GM12864 (cell line): ENCODE measurements at regions not wholly inside any gene's neighbourhood (a gene's known extent, or its start where the extent isn't known, plus 50 kb on each side); places are given as distances from the start of the nearest gene placed in this dataset.

Source experiments
- DNase-seq: peaks from one replicate; pipeline ENCODE4 v3.0.0-alpha.2; 2011; ENCODE audit warnings: low read depth
- H3K4me3 ChIP-seq: 2 replicates; pipeline ENCODE4 v1.5.1; 2011; ENCODE audit warnings: mild to moderate bottlenecking, low read depth, low read length, control low read depth
- CTCF ChIP-seq: IDR thresholded peaks from 2 replicates; pipeline ENCODE4 v1.5.1; 2011; ENCODE audit warnings: low read depth, mild to moderate bottlenecking, moderate library complexity, low read length, control low read depth, inconsistent platforms; ENCODE audit errors: missing control alignments

DNA sequence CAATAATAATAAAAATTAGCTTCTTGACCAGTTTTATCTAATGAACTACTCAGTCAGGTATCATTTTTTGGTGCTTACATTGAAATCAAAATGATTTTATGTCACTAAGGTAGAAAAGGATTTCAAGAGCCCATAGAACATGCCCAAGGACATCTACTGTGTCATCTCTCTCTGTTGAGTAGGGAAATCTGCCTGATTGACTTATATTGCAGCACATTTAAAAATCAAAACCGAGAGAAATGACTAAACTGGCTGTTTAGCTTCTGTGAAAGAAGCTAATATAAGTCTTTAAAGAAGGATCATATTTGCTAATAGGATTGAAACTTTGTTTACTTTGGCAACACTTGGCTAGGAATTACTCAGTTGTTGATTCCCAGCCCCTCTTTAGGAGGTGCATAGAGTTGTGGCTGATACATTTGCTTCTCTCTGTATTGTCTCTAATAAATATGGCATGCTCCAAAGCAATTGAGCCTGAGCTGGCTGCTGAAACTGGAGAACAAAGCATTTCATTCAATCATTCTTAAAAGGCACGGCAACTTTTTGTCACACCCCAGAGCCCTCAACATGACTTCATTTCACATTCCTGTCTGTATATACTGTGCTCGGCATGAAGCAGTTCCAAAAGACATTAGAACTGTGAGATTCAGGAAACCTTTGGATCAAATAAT lies 1096.9 kb upstream of the POT1 start:
- H3K4me3 ChIP-seq: no peak overlapping the region
- TF ChIP-seq CTCF: no peak
- no peak for DNase-seq

DNA sequence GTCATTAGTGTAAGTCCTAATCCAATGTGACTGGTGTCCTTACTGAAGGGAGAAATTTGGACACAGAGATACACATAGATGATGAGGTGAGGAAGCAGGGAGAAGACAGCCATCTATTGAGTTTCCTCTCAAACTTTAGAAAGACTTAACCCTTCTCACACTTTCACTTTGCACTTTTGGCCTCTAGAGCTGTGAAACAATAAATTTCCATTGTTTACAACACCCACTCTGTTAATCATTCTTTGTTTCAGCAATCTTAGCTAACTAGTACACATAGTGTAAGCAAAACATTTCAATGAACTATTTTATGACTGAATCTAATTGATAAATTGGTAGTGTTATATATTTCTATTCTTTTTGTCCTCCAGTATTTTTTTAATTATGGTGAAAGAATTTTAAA lies 1092.8 kb upstream of the POT1 start:
- no peak overlapping the region for H3K4me3 ChIP-seq
- no peak for DNase-seq
- no peak for TF ChIP-seq CTCF

GRCh38 chr7:126016722-126017121 lies 1087.1 kb upstream of the POT1 start:
- no peak for DNase-seq
- TF ChIP-seq CTCF: no peak
- no peak overlapping the region for H3K4me3 ChIP-seq

- no peak for TF ChIP-seq CTCF
- no peak overlapping the region for H3K4me3 ChIP-seq
Measured at GRCh38 chr7:126005064-126005463, 1075.4 kb upstream of the POT1 start.

GRCh38 chr7:126001349-126001748 lies 1071.7 kb upstream of the POT1 start:
- no peak overlapping the region for H3K4me3 ChIP-seq
- TF ChIP-seq CTCF: no peak
- DNase-seq: no peak

More at GRCh38 chr7:126005064-126005463, 1075.4 kb upstream of the POT1 start:
- no peak for DNase-seq

DNA sequence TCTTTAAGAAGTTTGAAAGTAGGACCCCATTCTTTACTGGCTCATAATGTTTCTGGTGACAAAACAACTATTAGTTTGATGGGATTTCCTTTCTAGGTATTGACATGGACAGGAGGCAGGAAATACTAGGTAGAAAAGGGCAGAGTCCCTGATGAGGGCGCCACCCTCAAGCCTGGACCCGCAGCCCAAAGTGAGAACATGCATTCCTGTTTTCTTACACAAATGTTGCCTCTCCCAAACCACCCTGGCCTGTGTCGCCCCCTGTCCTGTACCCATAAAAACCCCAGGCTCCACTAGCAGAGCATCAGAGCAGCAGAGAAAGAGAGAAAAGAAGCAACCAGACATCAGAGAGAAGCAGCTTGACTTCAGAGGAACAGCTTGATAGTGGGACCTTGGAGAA lies 1055.2 kb upstream of the POT1 start:
- no peak overlapping the region for H3K4me3 ChIP-seq
- no peak for TF ChIP-seq CTCF
- no peak for DNase-seq

DNA sequence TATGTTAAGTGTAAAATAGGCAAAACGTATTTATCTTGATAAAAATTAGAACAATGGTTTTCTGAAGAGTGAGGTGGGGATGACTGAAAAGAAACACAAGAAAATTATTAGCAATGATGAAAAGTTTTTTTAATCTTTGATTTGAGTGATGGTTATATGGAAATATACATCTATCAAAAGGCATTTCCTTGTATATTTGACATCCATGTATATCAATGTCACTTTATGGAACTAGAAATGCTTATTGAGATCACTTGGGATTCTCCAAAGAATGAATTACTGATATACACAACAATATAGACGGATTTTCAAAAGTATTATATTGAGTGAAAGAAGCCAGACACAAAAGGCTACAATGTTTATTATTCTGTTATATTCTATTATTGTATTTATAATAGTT lies 1042.0 kb upstream of the POT1 start:
- DNase-seq: no peak

More for the DNA sequence above, 1042.0 kb upstream of the POT1 start:
- no peak overlapping the region for H3K4me3 ChIP-seq
- no peak for TF ChIP-seq CTCF
